Left lung (tissue), 4 donors: ENCODE measurements at regions not wholly inside any gene's neighbourhood (a gene's known extent, or its start where the extent isn't known, plus 50 kb on each side); places are given as distances from the start of the nearest gene placed in this dataset.

Experiments
- ATAC-seq: fragments of 200-7000 bp; cut with Tn5 transposase; one replicate; pipeline ENCODE4 v1.9.1; 2020; ENCODE audit warnings: moderate library complexity
- DNase-seq, 4 donors: peaks; one replicate each; pipeline ENCODE4 v3.0.0-alpha.2; 2013 to 2020
- H3K27ac ChIP-seq, 2 donors: fragments of 200-600 bp; sonication (generic) in 1 of 2; one replicate each; pipeline versions ENCODE4 v1.5.0 to v1.8.0; 2020 to 2021
- H3K27me3 ChIP-seq, 2 donors: fragments of 200-600 bp; sonication (generic) in 1 of 2; one replicate each; pipeline versions ENCODE4 v1.5.0 to v1.8.0; 2020 to 2021
- H3K36me3 ChIP-seq, 2 donors: fragments of 200-600 bp; sonication (generic) in 1 of 2; one replicate each; pipeline versions ENCODE4 v1.5.0 to v1.8.0; 2020 to 2021
- H3K4me1 ChIP-seq, 2 donors: fragments of 200-600 bp; one replicate each; pipeline ENCODE4 v1.8.0; 2021
- H3K4me3 ChIP-seq, 2 donors: fragments of 200-600 bp; sonication (generic) in 1 of 2; one replicate each; pipeline versions ENCODE4 v1.5.0 to v1.8.0; 2020 to 2021; ENCODE audit warnings: mild to moderate bottlenecking in 1 of 2
- H3K9me3 ChIP-seq, 2 donors: fragments of 200-600 bp; sonication (generic) in 1 of 2; one replicate each; pipeline versions ENCODE4 v1.5.0 to v1.8.0; 2020 to 2021
- CTCF ChIP-seq, 2 donors: fragments of 200-600 bp; sonication (generic) in 1 of 2; IDR thresholded peaks; one replicate each; pipeline versions ENCODE4 v1.5.0 to v1.8.0; 2021; ENCODE audit warnings: antibody characterized with exemption in 2 of 2
- intact Hi-C, 2 donors: fragments of 100-400 bp; cut with DNase I; formaldehyde crosslinking; loops; one replicate each; pipeline versions ENCODE4 v1.11.2 to v1.14.2; 2022
- donor health status: DM: no; HTN: yes; CAD: no.
- donor health status: DM: no; HTN: no; CAD: no.

- H3K4me1 ChIP-seq = no peaks in the 10 kb centered on the region
- H3K36me3 ChIP-seq = no peaks in the 10 kb centered on the region
- H3K27me3 ChIP-seq = no peaks in the 10 kb centered on the region
- intact Hi-C loops = no loop called here
- peaks cover 0 to 4% of the 10 kb centered on the region in 2 donors for H3K9me3 ChIP-seq
- ATAC-seq (no peak), DNase-seq (no peak)
- no peak overlapping the region for H3K27ac ChIP-seq
- no peak for TF ChIP-seq CTCF (IDR thresholded peaks at IDR 0.05)
- no peak overlapping the region for H3K4me3 ChIP-seq
Observed at GRCh38 chr5:97624886-97625285, 441.8 kb upstream of the RIOK2 start.

GRCh38 chr5:97627272-97627671 is 444.2 kb upstream of the RIOK2 start:
- Histone ChIP-seq H3K4me1 (no peaks in the 10 kb centered on the region), H3K9me3 (peaks cover 0 to 7% of the 10 kb centered on the region in 2 donors), H3K4me3 (no peak overlapping the region), H3K27me3 (no peaks in the 10 kb centered on the region), H3K36me3 (no peaks in the 10 kb centered on the region), H3K27ac (no peak overlapping the region)
- no peak for DNase-seq
- intact Hi-C loops = no loop called here
- no peak for ATAC-seq
- no peak for TF ChIP-seq CTCF (IDR thresholded peaks at IDR 0.05)

GRCh38 chr5:97628031-97628430 is 445.0 kb upstream of the RIOK2 start:
- Histone ChIP-seq H3K27ac (no peak overlapping the region), H3K4me3 (no peak overlapping the region), H3K27me3 (no peaks in the 10 kb centered on the region), H3K36me3 (no peaks in the 10 kb centered on the region), H3K9me3 (peaks cover 0 to 7% of the 10 kb centered on the region in 2 donors), H3K4me1 (no peaks in the 10 kb centered on the region)
- no peak for TF ChIP-seq CTCF (IDR thresholded peaks at IDR 0.05)
- intact Hi-C loops = no loop called here
- DNase-seq (no peak), ATAC-seq (no peak)

GRCh38 chr5:97628807-97629206 is 445.8 kb upstream of the RIOK2 start:
- DNase-seq (no peak), ATAC-seq (no peak)
- intact Hi-C loops = no loop called here
- no peak overlapping the region for H3K4me3 ChIP-seq
- H3K36me3 ChIP-seq = no peaks in the 10 kb centered on the region
- peaks cover 0 to 7% of the 10 kb centered on the region in 2 donors for H3K9me3 ChIP-seq
- no peaks in the 10 kb centered on the region for H3K27me3 ChIP-seq
- no peak for TF ChIP-seq CTCF (IDR thresholded peaks at IDR 0.05)
- H3K4me1 ChIP-seq = no peaks in the 10 kb centered on the region
- no peak overlapping the region for H3K27ac ChIP-seq

GRCh38 chr5:97629276-97629675 is 446.2 kb upstream of the RIOK2 start:
- no peak for TF ChIP-seq CTCF (IDR thresholded peaks at IDR 0.05)
- ATAC-seq = peak; percentile 23
- Histone ChIP-seq H3K4me3 (no peak overlapping the region), H3K4me1 (no peaks in the 10 kb centered on the region), H3K27me3 (no peaks in the 10 kb centered on the region), H3K9me3 (peaks cover 0 to 4% of the 10 kb centered on the region in 2 donors), H3K36me3 (no peaks in the 10 kb centered on the region), H3K27ac (no peak overlapping the region)
- intact Hi-C loops = no loop called here
- DNase-seq = peak in 1 of 4 donors; percentile 3
